ENCODE measurements at regions not wholly inside any gene's neighbourhood (a gene's known extent, or its start where the extent isn't known, plus 50 kb on each side); places are given as distances from the start of the nearest gene placed in this dataset.

- no peak for DNase-seq
Observed at GRCh38 chr10:21315645-21316220, 209.7 kb downstream of the SKIDA1 start.

GRCh38 chr10:21314906-21315644 is 210.4 kb downstream of the SKIDA1 start:
- no peak for DNase-seq

- DNase-seq = no peak
Observed at GRCh38 chr10:21314111-21314626, 211.3 kb downstream of the SKIDA1 start.

- DNase-seq = no peak
Observed at GRCh38 chr10:21313691-21314090, 211.8 kb downstream of the SKIDA1 start.

GRCh38 chr10:21311426-21311825 is 214.1 kb downstream of the SKIDA1 start:
- no peak for DNase-seq

- no peak for DNase-seq
Observed at GRCh38 chr10:21309427-21309826, 216.1 kb downstream of the SKIDA1 start.

GRCh38 chr10:21308946-21309345 is 216.5 kb downstream of the SKIDA1 start:
- DNase-seq = no peak

- DNase-seq = no peak
Observed at GRCh38 chr10:21308018-21308417, 217.5 kb downstream of the SKIDA1 start.

GRCh38 chr10:21304608-21305007 is 220.9 kb downstream of the SKIDA1 start:
- no peak for DNase-seq

- DNase-seq = no peak
Observed at GRCh38 chr10:21304198-21304597, 221.3 kb downstream of the SKIDA1 start.

GRCh38 chr10:21300551-21300950 is 224.9 kb downstream of the SKIDA1 start:
- no peak for DNase-seq

- no peak for DNase-seq
Observed at GRCh38 chr10:21299330-21299729, 226.2 kb downstream of the SKIDA1 start.

- DNase-seq = no peak
Observed at GRCh38 chr10:21298701-21299100, 226.8 kb downstream of the SKIDA1 start.

- DNase-seq = no peak
Observed at GRCh38 chr10:21297603-21298383, 227.7 kb downstream of the SKIDA1 start.

- no peak for DNase-seq
Observed at GRCh38 chr10:21296575-21297355, 228.7 kb downstream of the SKIDA1 start.

- DNase-seq = no peak
Observed at GRCh38 chr10:21293518-21294356, 231.7 kb downstream of the SKIDA1 start.

GRCh38 chr10:21292763-21293517 is 232.5 kb downstream of the SKIDA1 start:
- DNase-seq = no peak

- no peak for DNase-seq
Observed at GRCh38 chr10:21290499-21291160, 234.9 kb downstream of the SKIDA1 start.

- no peak for DNase-seq
Observed at GRCh38 chr10:21289961-21290360, 235.5 kb downstream of the SKIDA1 start.

GRCh38 chr10:21289271-21289670 is 236.2 kb downstream of the SKIDA1 start:
- no peak for DNase-seq
